ENCODE measurements at regions not wholly inside any gene's neighbourhood (a gene's known extent, or its start where the extent isn't known, plus 50 kb on each side); places are given as distances from the start of the nearest gene placed in this dataset.

- WGBS, 2 experiments (ENCODE audit: extremely low coverage in 2 of 2, insufficient read length in 1 of 2), result 100% methylated on average over 1 of the region's 7 CpGs; no CpG with 5 or more reads in 1 of the 2 experiments
- Histone ChIP-seq H3K4me3 (ENCODE audit: insufficient read depth, low read depth, low read length) (no peak overlapping the region), H4K8ac (ENCODE audit: low read depth in 2 of 2, low read length in 2 of 2) (no peak overlapping the region), H2BK5ac (ENCODE audit: low read depth, low read length, poor library complexity, severe bottlenecking) (no peak overlapping the region), H4K20me1 (ENCODE audit: insufficient read depth, low read length) (no peaks in the 10 kb centered on the region), H2BK120ac (ENCODE audit: low read depth, low read length) (no peak overlapping the region), H2BK20ac (ENCODE audit: low read depth, low read length) (no peak overlapping the region), H2AFZ (replicated peaks; ENCODE audit: low read length, poor library complexity) (no peak overlapping the region), H3K4me2 (ENCODE audit: low read depth, low read length) (no peak overlapping the region), H3K4me1 (ENCODE audit: control insufficient read depth, insufficient read depth, low read length) (no peaks in the 10 kb centered on the region), H2BK15ac (ENCODE audit: low read depth, low read length) (peak overlapping the region; percentile 49; the same call in 1 of the 3 replicates), H3K36me3 (ENCODE audit: control insufficient read depth, insufficient read depth, low read length) (no peaks in the 10 kb centered on the region), H3K9me1 (ENCODE audit: insufficient read depth, low read length) (no peaks in the 10 kb centered on the region), H3K27ac (ENCODE audit: insufficient read depth, low read length) (no peak overlapping the region), H3K56ac (ENCODE audit: extremely low read depth, insufficient read depth, low read length) (no peak overlapping the region), H3K79me1 (ENCODE audit: low read depth in 1 of 2, low read length in 2 of 2) (no peaks in the 10 kb centered on the region), H3K18ac (ENCODE audit: low read depth, low read length) (no peak overlapping the region), H3K23ac (ENCODE audit: low read depth, low read length) (no peak overlapping the region), H2AK5ac (ENCODE audit: low read depth, low read length) (no peak overlapping the region), H3K4ac (ENCODE audit: low read depth, low read length) (no peak overlapping the region), H3K9me3 (ENCODE audit: control insufficient read depth, insufficient read depth, low read length) (no peaks in the 10 kb centered on the region), H3K9ac (ENCODE audit: low read depth, low read length) (no peak overlapping the region), H3K14ac (replicated peaks; ENCODE audit: low read depth, low read length) (no peak overlapping the region), H3K27me3 (ENCODE audit: control insufficient read depth, insufficient read depth, low read length) (peaks cover 9% of the 10 kb centered on the region), H4K5ac (ENCODE audit: low read depth, low read length) (no peak overlapping the region), H4K91ac (ENCODE audit: insufficient read depth, low read depth, low read length) (no peak overlapping the region), H2AK9ac (replicated peaks; ENCODE audit: low read depth, low read length, poor library complexity) (no peak overlapping the region)
- no peak for ATAC-seq (ENCODE audit: low read depth)
- TF ChIP-seq NFE2L2 (IDR thresholded peaks at IDR 0.05; ENCODE audit: low read depth, low read length) (no peak), RAD21 (IDR thresholded peaks at IDR 0.05; ENCODE audit: low read length) (no peak), CHD1 (IDR thresholded peaks at IDR 0.05; ENCODE audit: low read depth, low read length) (no peak), MAFK (IDR thresholded peaks at IDR 0.05; ENCODE audit: low read depth, low read length) (no peak), RCOR1 (IDR thresholded peaks at IDR 0.05; ENCODE audit: insufficient replicate concordance, low read length) (no peak)
- POLR2A ChIA-PET (ENCODE audit: unreplicated experiment), result no interaction called here
- intact Hi-C loops (cut with micrococcal nuclease), result no loop called here
- in situ Hi-C loops (cut with MboI; ENCODE audit: low sequenced_read_pairs), result no loop called here
- DNase-seq, result no peak
- dilution Hi-C loops (cut with HindIII; ENCODE audit: low sequenced_read_pairs, unreplicated experiment), result no loop called here
- no TSS peak for BruUV-seq (replicated peaks)
- CTCF ChIA-PET, result no interaction called here
Observed at GRCh38 chr12:93058280-93058679, 129.2 kb upstream of the EEA1 start.

All from IMR-90 (cell line).